ENCODE measurements at regions not wholly inside any gene's neighbourhood (a gene's known extent, or its start where the extent isn't known, plus 50 kb on each side); places are given as distances from the start of the nearest gene placed in this dataset.

GRCh38 chr9:61669352-61669751 lies 479.5 kb downstream of the SPATA31A7 start:
- TF ChIP-seq CTCF (IDR thresholded peaks at IDR 0.05) (no peak), EP300 (IDR thresholded peaks at IDR 0.05) (no peak), POLR2AphosphoS5 (IDR thresholded peaks at IDR 0.05) (no peak)

All from upper lobe of left lung (tissue), 4 donors.